Panc1 (cell line): ENCODE measurements at regions not wholly inside any gene's neighbourhood (a gene's known extent, or its start where the extent isn't known, plus 50 kb on each side); places are given as distances from the start of the nearest gene placed in this dataset.

Experiments
- CTCF ChIP-seq: fragments of 450-650 bp; IDR thresholded peaks from 2 replicates; pipeline ENCODE4 v1.5.1; 2017; ENCODE audit warnings: mild to moderate bottlenecking
- POLR2AphosphoS5 ChIP-seq: IDR thresholded peaks from 2 replicates; pipeline ENCODE4 v1.6.1; 2012; ENCODE audit warnings: mild to moderate bottlenecking, low read depth, low read length, moderate library complexity
- SIN3A ChIP-seq: IDR thresholded peaks from 2 replicates; pipeline ENCODE4 v1.6.1; 2012; ENCODE audit warnings: low read depth, mild to moderate bottlenecking, low read length, moderate library complexity, borderline replicate concordance; ENCODE audit not compliant: insufficient read depth

DNA sequence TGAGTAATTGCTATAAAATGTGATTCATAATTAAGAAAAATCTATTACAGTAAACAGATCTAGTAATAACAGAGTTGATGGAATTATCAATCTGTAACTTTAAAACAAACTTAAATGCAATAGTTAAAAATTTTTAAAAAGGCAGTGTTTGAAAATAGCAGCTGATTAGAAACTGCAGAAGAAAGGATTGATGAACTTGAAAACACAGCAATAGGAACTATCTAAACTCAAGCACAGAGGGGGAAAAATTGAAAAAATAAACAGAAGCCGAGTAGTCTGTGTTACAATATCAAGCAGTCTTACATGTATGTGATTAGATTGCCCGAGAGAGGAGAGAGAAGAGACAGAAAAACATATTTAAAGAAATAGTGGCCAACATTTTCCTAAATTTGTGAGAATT is 569.0 kb upstream of the B3GALT2 start:
- TF ChIP-seq CTCF (no peak), POLR2AphosphoS5 (no peak), SIN3A (no peak)
